ENCODE measurements at regions not wholly inside any gene's neighbourhood (a gene's known extent, or its start where the extent isn't known, plus 50 kb on each side); places are given as distances from the start of the nearest gene placed in this dataset.

- TF ChIP-seq CTCF (IDR thresholded peaks at IDR 0.05; ENCODE audit: borderline replicate concordance, extremely low read depth, low read length, poor library complexity, severe bottlenecking) (no peak), EZH2 (IDR thresholded peaks at IDR 0.05; ENCODE audit: borderline replicate concordance, low read depth, low read length, severe bottlenecking) (no peak)
These were observed 492.3 kb downstream of the NYAP2 start for GRCh38 chr2:225891771-225892170.

GRCh38 chr2:225891013-225891412 is 491.5 kb downstream of the NYAP2 start:
- no peak for ATAC-seq (ENCODE audit: insufficient read depth, low read depth)

More at GRCh38 chr2:225891771-225892170, 492.3 kb downstream of the NYAP2 start:
- Histone ChIP-seq H3K79me2 (ENCODE audit: insufficient read depth, low read length) (no peaks in the 10 kb centered on the region), H3K9me3 (ENCODE audit: insufficient read depth, low read length, severe bottlenecking) (no peaks in the 10 kb centered on the region), H3K27ac (ENCODE audit: low read length) (no peak overlapping the region), H3K9ac (ENCODE audit: low read depth, low read length) (no peak overlapping the region), H2AFZ (ENCODE audit: low read depth, low read length) (no peak overlapping the region), H4K20me1 (ENCODE audit: insufficient read depth, low read length) (no peaks in the 10 kb centered on the region), H3K4me2 (ENCODE audit: insufficient read depth, low read length) (no peak overlapping the region), H3K27me3 (ENCODE audit: insufficient read depth, low read length, poor library complexity) (no peaks in the 10 kb centered on the region), H3K36me3 (ENCODE audit: insufficient read depth, low read length) (no peaks in the 10 kb centered on the region), H3K4me1 (ENCODE audit: insufficient read depth, low read length) (no peaks in the 10 kb centered on the region), H3K4me3 (ENCODE audit: low read depth in 1 of 2, low read length in 2 of 2) (no peak overlapping the region)
- no peak for ATAC-seq (ENCODE audit: insufficient read depth, low read depth)
- no peak for DNase-seq

GRCh38 chr2:225889452-225889851 is 489.9 kb downstream of the NYAP2 start:
- no peaks in the 10 kb centered on the region for H4K20me1 ChIP-seq (ENCODE audit: insufficient read depth, low read length)
- H3K4me1 ChIP-seq (ENCODE audit: insufficient read depth, low read length) = no peaks in the 10 kb centered on the region
- DNase-seq (peak; percentile 4), ATAC-seq (ENCODE audit: insufficient read depth, low read depth) (peak; percentile 70)
- no peaks in the 10 kb centered on the region for H3K79me2 ChIP-seq (ENCODE audit: insufficient read depth, low read length)
- no peaks in the 10 kb centered on the region for H3K36me3 ChIP-seq (ENCODE audit: insufficient read depth, low read length)
- no peak overlapping the region for H3K4me3 ChIP-seq (ENCODE audit: low read depth in 1 of 2, low read length in 2 of 2)
- H3K9ac ChIP-seq (ENCODE audit: low read depth, low read length) = no peak overlapping the region
- H2AFZ ChIP-seq (ENCODE audit: low read depth, low read length) = no peak overlapping the region
- no peaks in the 10 kb centered on the region for H3K9me3 ChIP-seq (ENCODE audit: insufficient read depth, low read length, severe bottlenecking)
- H3K27ac ChIP-seq (ENCODE audit: low read length) = no peak overlapping the region
- no peaks in the 10 kb centered on the region for H3K27me3 ChIP-seq (ENCODE audit: insufficient read depth, low read length, poor library complexity)
- H3K4me2 ChIP-seq (ENCODE audit: insufficient read depth, low read length) = no peak overlapping the region
- TF ChIP-seq EZH2 (IDR thresholded peaks at IDR 0.05; ENCODE audit: borderline replicate concordance, low read depth, low read length, severe bottlenecking) = no peak
- peak; percentile 73 for TF ChIP-seq CTCF (IDR thresholded peaks at IDR 0.05; ENCODE audit: borderline replicate concordance, extremely low read depth, low read length, poor library complexity, severe bottlenecking)

More at GRCh38 chr2:225891013-225891412, 491.5 kb downstream of the NYAP2 start:
- no peaks in the 10 kb centered on the region for H4K20me1 ChIP-seq (ENCODE audit: insufficient read depth, low read length)
- no peak for DNase-seq
- no peak overlapping the region for H3K9ac ChIP-seq (ENCODE audit: low read depth, low read length)
- H3K36me3 ChIP-seq (ENCODE audit: insufficient read depth, low read length) = no peaks in the 10 kb centered on the region
- H3K4me1 ChIP-seq (ENCODE audit: insufficient read depth, low read length) = no peaks in the 10 kb centered on the region
- H3K9me3 ChIP-seq (ENCODE audit: insufficient read depth, low read length, severe bottlenecking) = no peaks in the 10 kb centered on the region
- no peak overlapping the region for H3K27ac ChIP-seq (ENCODE audit: low read length)
- no peak overlapping the region for H3K4me2 ChIP-seq (ENCODE audit: insufficient read depth, low read length)
- H3K27me3 ChIP-seq (ENCODE audit: insufficient read depth, low read length, poor library complexity) = no peaks in the 10 kb centered on the region
- H2AFZ ChIP-seq (ENCODE audit: low read depth, low read length) = no peak overlapping the region
- H3K79me2 ChIP-seq (ENCODE audit: insufficient read depth, low read length) = no peaks in the 10 kb centered on the region
- H3K4me3 ChIP-seq (ENCODE audit: low read depth in 1 of 2, low read length in 2 of 2) = no peak overlapping the region
- no peak for TF ChIP-seq EZH2 (IDR thresholded peaks at IDR 0.05; ENCODE audit: borderline replicate concordance, low read depth, low read length, severe bottlenecking)
- TF ChIP-seq CTCF (IDR thresholded peaks at IDR 0.05; ENCODE audit: borderline replicate concordance, extremely low read depth, low read length, poor library complexity, severe bottlenecking) = no peak

GRCh38 chr2:225867071-225867470 is 467.6 kb downstream of the NYAP2 start:
- Histone ChIP-seq H3K36me3 (ENCODE audit: insufficient read depth, low read length) (no peaks in the 10 kb centered on the region), H3K27ac (ENCODE audit: low read length) (no peak overlapping the region), H4K20me1 (ENCODE audit: insufficient read depth, low read length) (no peaks in the 10 kb centered on the region), H3K9me3 (ENCODE audit: insufficient read depth, low read length, severe bottlenecking) (no peaks in the 10 kb centered on the region), H3K79me2 (ENCODE audit: insufficient read depth, low read length) (no peaks in the 10 kb centered on the region), H3K27me3 (ENCODE audit: insufficient read depth, low read length, poor library complexity) (no peaks in the 10 kb centered on the region), H2AFZ (ENCODE audit: low read depth, low read length) (no peak overlapping the region), H3K9ac (ENCODE audit: low read depth, low read length) (no peak overlapping the region), H3K4me3 (ENCODE audit: low read depth in 1 of 2, low read length in 2 of 2) (no peak overlapping the region), H3K4me1 (ENCODE audit: insufficient read depth, low read length) (no peaks in the 10 kb centered on the region), H3K4me2 (ENCODE audit: insufficient read depth, low read length) (no peak overlapping the region)
- DNase-seq = no peak
- no peak for ATAC-seq (ENCODE audit: insufficient read depth, low read depth)
- TF ChIP-seq CTCF (IDR thresholded peaks at IDR 0.05; ENCODE audit: borderline replicate concordance, extremely low read depth, low read length, poor library complexity, severe bottlenecking) = no peak
- no peak for TF ChIP-seq EZH2 (IDR thresholded peaks at IDR 0.05; ENCODE audit: borderline replicate concordance, low read depth, low read length, severe bottlenecking)
